22Rv1 (cell line): ENCODE measurements at regions not wholly inside any gene's neighbourhood (a gene's known extent, or its start where the extent isn't known, plus 50 kb on each side); places are given as distances from the start of the nearest gene placed in this dataset.
A peak's percentile ranks its signal among the peaks of the same experiment; 100 is the strongest.

Experiments used
- H3K27ac ChIP-seq: fragments of 450-650 bp; 2 replicates; pipeline ENCODE4 v1.5.1; 2017
- CTCF ChIP-seq: fragments of 450-650 bp; IDR thresholded peaks from 2 replicates; pipeline ENCODE4 v1.5.1; 2017; ENCODE audit warnings: mild to moderate bottlenecking
- ZFX ChIP-seq: fragments of 450-650 bp; IDR thresholded peaks from 2 replicates; pipeline ENCODE4 v1.6.1; 2017; ENCODE audit warnings: antibody characterized with exemption, borderline replicate concordance

DNA sequence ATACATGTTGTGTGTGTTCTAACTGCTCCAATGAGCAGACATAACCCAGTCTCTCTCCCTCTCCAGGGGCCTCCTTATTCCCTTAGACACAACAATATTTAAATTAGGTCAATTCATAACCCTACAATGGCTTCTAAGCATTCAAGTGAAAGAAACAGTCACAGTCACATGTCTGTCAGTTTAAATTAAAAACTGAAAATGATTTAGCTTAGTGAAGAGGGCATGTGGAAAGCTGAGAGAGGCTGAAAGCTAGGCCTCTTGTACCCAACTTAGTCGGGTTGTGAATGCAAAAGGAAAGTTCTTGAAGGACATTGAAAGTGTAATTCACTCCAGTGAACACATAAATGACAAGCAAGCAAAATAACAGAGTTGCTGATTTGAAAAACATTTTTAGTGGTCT is 1519.6 kb downstream of the OTOL1 start:
- no peak overlapping the region for H3K27ac ChIP-seq
- TF ChIP-seq ZFX (no peak), CTCF (no peak)

GRCh38 chr3:163018067-163018466 is 1521.5 kb downstream of the OTOL1 start:
- no peak overlapping the region for H3K27ac ChIP-seq
- no peak for TF ChIP-seq CTCF
- TF ChIP-seq ZFX = no peak

DNA sequence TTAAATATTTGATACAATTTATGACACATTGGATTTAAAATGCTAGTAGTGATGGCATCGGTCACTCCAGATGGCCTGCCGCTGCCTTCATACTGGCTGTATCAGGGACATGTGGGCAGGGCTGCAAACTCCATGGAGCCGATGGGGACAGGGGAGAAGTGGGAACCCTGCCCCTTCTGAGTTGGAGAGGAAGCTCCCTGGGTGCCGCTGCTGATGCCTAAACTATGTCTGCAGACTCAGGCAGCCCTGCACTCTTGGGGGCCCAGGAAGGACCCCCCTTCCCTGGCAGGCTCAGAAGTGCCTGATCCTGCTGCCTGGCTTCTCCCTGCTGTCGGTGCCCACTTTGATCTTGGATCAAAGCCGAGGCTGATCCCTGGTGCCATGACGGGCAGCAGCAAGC is 1522.1 kb downstream of the OTOL1 start:
- no peak for TF ChIP-seq CTCF
- no peak for TF ChIP-seq ZFX
- H3K27ac ChIP-seq = no peak overlapping the region

GRCh38 chr3:163019260-163019659 is 1522.7 kb downstream of the OTOL1 start:
- no peak overlapping the region for H3K27ac ChIP-seq
- TF ChIP-seq ZFX = no peak
- TF ChIP-seq CTCF = no peak

GRCh38 chr3:163033652-163034051 is 1537.0 kb downstream of the OTOL1 start:
- TF ChIP-seq CTCF (no peak), ZFX (no peak)
- no peak overlapping the region for H3K27ac ChIP-seq

DNA sequence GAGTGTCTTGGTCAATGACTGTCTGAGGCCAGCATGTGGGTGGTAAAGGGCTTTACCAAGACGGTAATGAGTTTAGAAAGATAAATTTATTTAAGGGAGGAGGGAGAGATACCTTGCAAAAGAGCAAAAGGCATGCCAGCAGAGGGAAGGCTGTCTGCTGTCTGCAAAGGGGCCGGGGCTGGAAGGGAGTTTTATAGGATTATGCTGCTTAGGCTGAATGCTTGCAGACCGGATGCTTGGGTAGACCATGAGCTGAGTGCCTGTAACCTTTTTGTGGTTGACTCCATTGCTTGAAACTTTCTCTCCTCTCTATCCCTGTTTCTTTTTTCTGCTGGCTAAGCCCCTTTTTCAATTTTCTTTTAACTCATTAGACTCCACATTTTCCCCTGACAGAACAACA is 1543.0 kb downstream of the OTOL1 start:
- no peak for TF ChIP-seq CTCF
- H3K27ac ChIP-seq = no peak overlapping the region

GRCh38 chr3:163043074-163043473 is 1546.5 kb downstream of the OTOL1 start:
- H3K27ac ChIP-seq = no peak overlapping the region
- peak; percentile 56 for TF ChIP-seq CTCF
- TF ChIP-seq ZFX = no peak
